Stomach (tissue), 8 donors: ENCODE measurements at regions not wholly inside any gene's neighbourhood (a gene's known extent, or its start where the extent isn't known, plus 50 kb on each side); places are given as distances from the start of the nearest gene placed in this dataset.

Experiments used
- DNase-seq, 2 donors: peaks; one replicate each; pipeline versions ENCODE4 v3.0.0 to v3.0.0-alpha.2; 2013 to 2019
- H3K27ac ChIP-seq, 5 donors: fragments of 200-600 bp in 4 of 5; sonication (generic) in 4 of 5; one replicate each; pipeline ENCODE4 v1.5.1; 2013 to 2019; ENCODE audit warnings: mild to moderate bottlenecking in 1 of 5, moderate library complexity in 1 of 5
- H3K27me3 ChIP-seq, 3 donors: fragments of 200-600 bp; sonication (generic); one replicate each; pipeline ENCODE4 v1.5.1; 2017 to 2019; ENCODE audit warnings: mixed run types in 1 of 3
- H3K36me3 ChIP-seq, 4 donors: fragments of 200-600 bp; sonication (generic); 1 replicate in 3 of 4; 2 replicates in 1 of 4; pipeline ENCODE4 v1.5.1; 2016 to 2019
- H3K4me1 ChIP-seq, 4 donors: fragments of 200-600 bp; sonication (generic); one replicate each; pipeline ENCODE4 v1.5.1; 2016 to 2019
- H3K4me3 ChIP-seq, 4 donors: fragments of 200-600 bp; sonication (generic) in 3 of 4; one replicate each; pipeline ENCODE4 v1.5.1; 2016 to 2019; ENCODE audit warnings: mild to moderate bottlenecking in 1 of 4
- H3K9me3 ChIP-seq, 4 donors: fragments of 200-600 bp; sonication (generic); one replicate each; pipeline ENCODE4 v1.5.1; 2016 to 2019
- EP300 ChIP-seq: sonication (generic); formaldehyde crosslinking; IDR thresholded peaks from one replicate; pipeline ENCODE4 v1.6.1; 2017; ENCODE audit warnings: antibody characterized with exemption
- POLR2A ChIP-seq, 4 donors: fragments of 450-650 bp; IDR thresholded peaks; one replicate each; pipeline ENCODE4 v1.6.1; 2016; ENCODE audit warnings: antibody characterized with exemption in 4 of 4, control low read depth in 2 of 4, mild to moderate bottlenecking in 1 of 4, moderate library complexity in 1 of 4
- POLR2AphosphoS5 ChIP-seq, 3 donors: sonication (generic); formaldehyde crosslinking; IDR thresholded peaks; one replicate each; pipeline ENCODE4 v1.6.1; 2016; ENCODE audit warnings: antibody characterized with exemption in 3 of 3
- WGBS, 5 donors: extraction: QIAGEN DNeasy Blood & Tissue Kit in 3 of 5; methylation state at CpG; one replicate each; pipeline versions ENCODE4 v1.1.5 to v1.1.7; 2013 to 2018; 5-methylcytosine and 5-hydroxymethylcytosine counted together
- intact Hi-C: fragments of 100-400 bp; cut with DNase I; formaldehyde crosslinking; loops from one replicate; pipeline ENCODE4 v1.15.1; 2023; ENCODE audit warnings: low total_unique reads
- TF ChIP-seq, protein P1 (sequence below), 7 experiments: fragments of 450-650 bp in 4 of 7; fragments of 200-600 bp in 3 of 7; sonication (generic) in 3 of 7; IDR thresholded peaks; one replicate each; pipeline ENCODE4 v1.5.1; 2016 to 2019; ENCODE audit warnings: antibody characterized with exemption in 7 of 7, control low read depth in 2 of 7, mild to moderate bottlenecking in 1 of 7
- donor health status: healthy with polysubstance abuse.
- donor health status: Bipolar disorder and iron deficiency.
- donor health status: healthy.

DNA sequence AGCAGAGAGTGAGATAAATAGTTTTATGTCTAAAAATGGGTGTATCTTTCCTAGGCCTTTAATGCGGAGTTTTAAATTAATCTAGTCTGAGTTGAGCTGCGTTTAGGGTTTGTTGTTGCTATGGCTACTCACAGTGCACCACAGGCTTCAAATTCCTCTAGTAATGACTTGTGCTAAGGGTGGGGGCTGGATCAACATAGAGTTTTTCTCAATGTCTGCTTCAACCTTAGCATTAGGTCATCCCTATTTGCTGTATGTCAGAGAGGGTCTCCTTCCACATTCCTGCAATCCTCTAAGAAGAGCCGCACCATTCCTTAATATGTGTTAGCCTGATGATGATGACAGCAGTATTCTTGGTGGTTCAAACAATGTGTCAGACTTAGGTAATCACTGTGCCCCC, 465.6 kb upstream of the KIF2A start:
- no peaks in the 10 kb centered on the region for H3K4me1 ChIP-seq
- no peaks in the 10 kb centered on the region for H3K9me3 ChIP-seq
- H3K27me3 ChIP-seq, result peaks cover 0 to 5% (median 0%) of the 10 kb centered on the region in 3 donors
- WGBS, 5 donors, result 56 to 66% (median 62%) methylated on average over 3 of the region's 3 CpGs
- H3K36me3 ChIP-seq, result no peaks in the 10 kb centered on the region
- no peak overlapping the region for H3K27ac ChIP-seq
- TF ChIP-seq, protein P1, sequence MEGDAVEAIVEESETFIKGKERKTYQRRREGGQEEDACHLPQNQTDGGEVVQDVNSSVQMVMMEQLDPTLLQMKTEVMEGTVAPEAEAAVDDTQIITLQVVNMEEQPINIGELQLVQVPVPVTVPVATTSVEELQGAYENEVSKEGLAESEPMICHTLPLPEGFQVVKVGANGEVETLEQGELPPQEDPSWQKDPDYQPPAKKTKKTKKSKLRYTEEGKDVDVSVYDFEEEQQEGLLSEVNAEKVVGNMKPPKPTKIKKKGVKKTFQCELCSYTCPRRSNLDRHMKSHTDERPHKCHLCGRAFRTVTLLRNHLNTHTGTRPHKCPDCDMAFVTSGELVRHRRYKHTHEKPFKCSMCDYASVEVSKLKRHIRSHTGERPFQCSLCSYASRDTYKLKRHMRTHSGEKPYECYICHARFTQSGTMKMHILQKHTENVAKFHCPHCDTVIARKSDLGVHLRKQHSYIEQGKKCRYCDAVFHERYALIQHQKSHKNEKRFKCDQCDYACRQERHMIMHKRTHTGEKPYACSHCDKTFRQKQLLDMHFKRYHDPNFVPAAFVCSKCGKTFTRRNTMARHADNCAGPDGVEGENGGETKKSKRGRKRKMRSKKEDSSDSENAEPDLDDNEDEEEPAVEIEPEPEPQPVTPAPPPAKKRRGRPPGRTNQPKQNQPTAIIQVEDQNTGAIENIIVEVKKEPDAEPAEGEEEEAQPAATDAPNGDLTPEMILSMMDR (IDR thresholded peaks at IDR 0.05), result no peak
- TF ChIP-seq EP300 (no peak), POLR2AphosphoS5 (IDR thresholded peaks at IDR 0.05) (no peak), POLR2A (IDR thresholded peaks at IDR 0.05) (no peak)
- H3K4me3 ChIP-seq, result no peak overlapping the region
- intact Hi-C loops, result no loop called here
- DNase-seq, result no peak

DNA sequence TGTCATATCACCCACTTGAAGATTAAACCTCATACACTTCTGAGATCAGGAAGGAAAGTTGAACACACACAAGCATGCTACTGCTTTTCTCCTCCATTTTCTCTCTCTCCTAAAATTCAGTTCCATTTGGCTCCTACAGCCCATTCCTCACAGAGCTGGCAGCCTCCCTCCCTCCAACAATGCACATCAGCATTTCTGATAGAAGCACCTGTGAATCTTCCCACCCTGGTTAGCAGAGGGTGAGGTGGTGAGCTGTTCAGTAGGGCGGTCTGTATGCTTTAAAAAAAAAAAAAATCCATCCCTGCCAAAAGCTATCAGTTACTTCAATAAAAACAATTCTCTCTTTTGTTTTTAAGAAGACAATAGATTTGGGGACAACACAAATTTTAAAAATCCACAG, 463.2 kb upstream of the KIF2A start:
- H3K27me3 ChIP-seq, result peaks cover 0 to 5% (median 0%) of the 10 kb centered on the region in 3 donors
- no peak for DNase-seq
- 65 to 86% (median 79%) methylated on average over 1 of the region's 1 CpG for WGBS, 5 donors
- no peaks in the 10 kb centered on the region for H3K36me3 ChIP-seq
- no peak overlapping the region for H3K27ac ChIP-seq
- TF ChIP-seq POLR2A (IDR thresholded peaks at IDR 0.05) (no peak), POLR2AphosphoS5 (IDR thresholded peaks at IDR 0.05) (no peak)
- TF ChIP-seq, protein P1 (IDR thresholded peaks at IDR 0.05), result no peak
- H3K4me3 ChIP-seq, result no peak overlapping the region
- intact Hi-C loops, result no loop called here
- peaks cover 0 to 12% (median 0%) of the 10 kb centered on the region in 4 donors for H3K9me3 ChIP-seq
- H3K4me1 ChIP-seq, result no peaks in the 10 kb centered on the region

DNA sequence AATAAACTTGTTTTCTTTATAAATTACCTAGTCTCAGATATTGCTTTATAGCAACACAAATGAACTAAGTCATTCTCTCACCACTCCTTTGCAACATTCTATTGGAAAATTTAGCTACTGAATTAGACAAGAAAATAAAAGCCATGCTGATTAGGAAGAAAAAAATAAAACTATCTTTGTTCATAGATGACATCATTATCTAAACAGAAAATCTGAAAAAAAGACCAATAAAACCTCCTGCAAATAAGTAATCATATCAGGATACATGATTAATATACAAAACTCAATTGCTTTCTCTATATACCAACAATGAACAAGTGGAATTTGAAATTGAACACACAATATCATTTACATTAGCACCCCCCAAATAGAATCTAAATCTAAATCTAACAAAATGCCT, 455.3 kb upstream of the KIF2A start:
- peaks cover 0 to 16% (median 7%) of the 10 kb centered on the region in 4 donors for H3K9me3 ChIP-seq
- H3K4me3 ChIP-seq, result no peak overlapping the region
- intact Hi-C loops, result no loop called here
- no peak for TF ChIP-seq EP300
- TF ChIP-seq POLR2A (IDR thresholded peaks at IDR 0.05), result no peak
- TF ChIP-seq, protein P1 (IDR thresholded peaks at IDR 0.05), result no peak
- no peak for TF ChIP-seq POLR2AphosphoS5 (IDR thresholded peaks at IDR 0.05)
- no peaks in the 10 kb centered on the region for H3K4me1 ChIP-seq
- H3K36me3 ChIP-seq, result no peaks in the 10 kb centered on the region
- H3K27ac ChIP-seq, result no peak overlapping the region
- no peak for DNase-seq
- no peaks in the 10 kb centered on the region for H3K27me3 ChIP-seq

DNA sequence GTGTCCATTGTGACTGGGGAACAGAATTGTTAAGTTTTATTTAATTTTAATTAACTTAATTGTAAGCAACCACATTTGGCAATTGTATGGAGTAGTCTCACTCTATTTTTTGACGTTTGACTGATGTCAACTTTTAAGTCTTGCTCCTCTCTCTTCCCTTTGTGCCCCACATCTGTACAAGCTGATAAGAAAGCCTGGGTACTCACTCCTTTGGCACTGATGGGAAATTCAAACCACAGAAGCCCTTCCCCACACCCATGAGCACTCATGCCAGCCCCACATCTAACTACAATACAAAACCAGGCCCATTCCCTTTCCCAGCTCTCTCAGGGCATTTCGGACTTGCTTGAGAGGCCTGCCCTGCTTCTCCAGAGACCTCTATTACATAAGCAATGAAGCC, 451.5 kb upstream of the KIF2A start:
- H3K27ac ChIP-seq, result no peak overlapping the region
- no peaks in the 10 kb centered on the region for H3K4me1 ChIP-seq
- no peak overlapping the region for H3K4me3 ChIP-seq
- H3K9me3 ChIP-seq, result peaks cover 0 to 22% (median 8%) of the 10 kb centered on the region in 4 donors
- DNase-seq, result no peak
- WGBS, 5 donors, result 77 to 91% (median 82%) methylated on average over 2 of the region's 2 CpGs
- no peaks in the 10 kb centered on the region for H3K36me3 ChIP-seq
- H3K27me3 ChIP-seq, result no peaks in the 10 kb centered on the region
- intact Hi-C loops, result no loop called here
- TF ChIP-seq POLR2A (IDR thresholded peaks at IDR 0.05) (no peak), EP300 (no peak), POLR2AphosphoS5 (IDR thresholded peaks at IDR 0.05) (no peak)
- TF ChIP-seq, protein P1 (IDR thresholded peaks at IDR 0.05), result no peak
